C4-2B (cell line): ENCODE measurements at regions not wholly inside any gene's neighbourhood (a gene's known extent, or its start where the extent isn't known, plus 50 kb on each side); places are given as distances from the start of the nearest gene placed in this dataset.

ENCODE experiments used
- H3K27ac ChIP-seq: fragments of 450-650 bp; 2 replicates; pipeline ENCODE4 v1.5.1; 2017
- CTCF ChIP-seq: fragments of 450-650 bp; conservative IDR thresholded peaks from 2 replicates; pipeline ENCODE4 v1.5.1; 2017; ENCODE audit warnings: mild to moderate bottlenecking
- ZFX ChIP-seq: fragments of 450-650 bp; IDR thresholded peaks from 2 replicates; pipeline ENCODE4 v1.6.1; 2017

DNA sequence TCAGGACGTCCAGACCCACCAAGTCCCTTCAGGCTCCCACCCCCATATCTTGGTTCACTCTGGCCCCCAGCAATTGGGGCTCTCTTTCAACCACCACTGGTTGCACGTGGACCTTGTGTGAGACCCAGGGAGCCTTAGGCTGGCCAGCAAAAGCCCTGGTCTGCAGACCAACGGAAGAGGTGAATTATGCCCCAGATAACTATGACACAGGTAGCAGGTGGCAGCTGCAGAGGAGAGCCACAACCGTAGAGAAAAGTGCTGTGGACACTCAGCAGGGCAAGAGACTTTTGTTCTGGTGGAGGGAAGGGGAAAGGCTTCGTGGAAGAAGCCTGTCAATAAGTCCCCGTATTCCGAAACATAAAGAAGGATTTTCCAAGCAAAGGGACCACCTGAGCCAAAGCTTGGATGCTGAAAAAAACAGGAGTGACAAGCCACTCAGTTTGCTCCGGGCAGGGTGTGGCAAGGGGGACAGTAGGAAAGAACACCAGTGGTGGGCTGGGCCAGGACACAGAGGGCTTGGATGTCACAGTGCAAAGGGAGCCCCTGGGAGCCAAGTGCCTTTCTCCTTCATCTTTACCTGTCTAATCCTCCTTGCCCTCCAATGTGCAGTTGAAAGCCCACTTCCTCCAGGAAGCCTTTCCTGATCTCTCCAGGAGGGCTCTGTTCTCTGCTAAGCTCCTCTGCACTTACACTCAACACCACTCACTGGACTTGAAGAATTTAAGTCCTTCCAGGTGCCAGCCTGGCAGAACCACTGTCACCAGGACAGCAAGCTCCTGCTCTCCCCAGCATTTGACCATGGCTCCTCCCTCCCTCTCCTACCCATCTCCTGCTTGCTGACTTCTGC lies 264.7 kb downstream of the BUD13 start:
- no peak overlapping the region for H3K27ac ChIP-seq
- TF ChIP-seq ZFX (no peak), CTCF (no peak)

- H3K27ac ChIP-seq, result no peak overlapping the region
- TF ChIP-seq ZFX (no peak), CTCF (no peak)
Observed at GRCh38 chr11:116507016-116507415, 265.8 kb downstream of the BUD13 start.

GRCh38 chr11:116506263-116506825 lies 266.4 kb downstream of the BUD13 start:
- no peak overlapping the region for H3K27ac ChIP-seq
- TF ChIP-seq ZFX (no peak), CTCF (no peak)

DNA sequence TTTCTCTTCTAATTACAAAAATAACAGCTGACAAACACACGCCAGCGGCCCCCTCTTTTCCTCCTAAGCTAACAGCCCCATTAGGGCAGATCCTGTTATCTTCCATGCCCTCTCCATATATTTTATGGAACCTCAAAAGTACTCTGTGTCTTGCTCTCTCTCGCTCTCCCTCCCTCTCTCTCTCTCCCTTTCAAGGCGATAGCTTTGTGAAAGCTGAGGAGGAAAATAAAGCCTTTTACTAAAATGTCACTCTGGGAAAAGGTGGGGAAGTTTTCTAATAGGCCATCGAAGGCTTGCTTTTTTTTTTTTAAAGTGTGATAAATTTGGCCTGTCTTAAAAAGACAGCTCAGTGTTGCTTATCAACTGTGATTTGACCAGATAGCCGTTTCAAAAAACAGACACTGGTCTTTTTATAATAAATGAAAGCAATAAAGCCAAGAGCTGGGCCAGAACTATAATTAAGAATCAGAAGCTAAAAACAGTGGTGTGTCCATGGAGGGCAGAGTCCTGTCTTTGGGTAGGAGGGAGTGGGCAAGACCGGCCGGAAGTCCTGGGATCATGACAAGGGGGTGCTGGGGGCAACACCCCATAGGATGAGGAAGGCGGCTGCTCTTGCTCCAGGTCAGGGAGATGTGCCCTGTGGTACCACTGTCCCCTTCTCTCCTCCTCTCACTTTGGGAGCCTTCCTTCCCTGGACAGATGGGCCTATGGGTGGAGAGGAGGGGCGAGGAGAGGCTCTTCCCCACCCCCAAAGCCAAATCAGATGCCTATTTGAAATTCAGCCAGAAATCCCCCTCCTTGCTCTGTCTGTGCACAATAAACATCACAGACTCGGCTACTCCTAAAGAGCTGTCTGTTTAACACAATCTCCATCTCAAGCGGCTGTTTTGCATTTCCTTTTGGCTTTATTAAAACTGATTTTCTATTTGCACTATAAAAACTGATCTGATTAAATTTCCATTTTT lies 267.2 kb downstream of the BUD13 start:
- H3K27ac ChIP-seq, result no peak overlapping the region
- no peak for TF ChIP-seq ZFX
- no peak for TF ChIP-seq CTCF

DNA sequence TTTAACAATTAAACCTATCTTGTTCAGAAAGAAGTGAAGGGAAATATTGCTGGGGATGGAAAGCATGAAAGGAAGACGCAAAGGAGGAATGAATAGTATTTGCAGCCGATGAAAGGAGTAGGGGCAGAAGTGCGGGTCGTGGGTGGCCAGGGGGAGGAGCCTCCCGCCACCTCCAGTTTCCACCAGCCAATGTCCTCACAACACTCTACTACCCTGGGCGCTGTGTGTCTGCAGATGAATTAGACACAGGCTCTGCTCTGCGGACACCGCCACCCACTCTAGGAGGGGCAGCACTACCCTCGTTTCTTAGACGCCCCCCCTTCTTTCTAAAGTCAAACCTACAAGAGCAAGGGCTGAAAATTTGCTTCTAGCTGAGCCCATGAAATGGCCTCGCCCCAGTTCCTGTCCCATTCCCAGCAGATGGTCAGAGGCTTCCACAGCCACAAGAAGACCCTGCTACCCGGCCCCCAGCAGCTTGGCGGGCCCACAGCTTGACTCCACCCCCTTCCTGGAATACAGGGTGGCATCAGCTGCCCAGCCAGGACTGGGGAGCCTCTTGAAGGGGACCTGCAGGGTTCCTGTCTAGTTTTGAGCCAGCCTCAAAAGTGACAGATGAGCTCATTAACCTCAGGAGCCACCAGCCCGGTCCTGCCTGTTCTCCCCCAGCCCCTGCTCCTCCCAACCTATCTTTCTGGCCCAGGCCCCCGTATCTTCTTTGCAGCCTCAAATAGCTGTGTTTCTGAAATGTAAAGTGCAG lies 268.1 kb downstream of the BUD13 start:
- no peak overlapping the region for H3K27ac ChIP-seq
- no peak for TF ChIP-seq CTCF
- TF ChIP-seq ZFX, result no peak

DNA sequence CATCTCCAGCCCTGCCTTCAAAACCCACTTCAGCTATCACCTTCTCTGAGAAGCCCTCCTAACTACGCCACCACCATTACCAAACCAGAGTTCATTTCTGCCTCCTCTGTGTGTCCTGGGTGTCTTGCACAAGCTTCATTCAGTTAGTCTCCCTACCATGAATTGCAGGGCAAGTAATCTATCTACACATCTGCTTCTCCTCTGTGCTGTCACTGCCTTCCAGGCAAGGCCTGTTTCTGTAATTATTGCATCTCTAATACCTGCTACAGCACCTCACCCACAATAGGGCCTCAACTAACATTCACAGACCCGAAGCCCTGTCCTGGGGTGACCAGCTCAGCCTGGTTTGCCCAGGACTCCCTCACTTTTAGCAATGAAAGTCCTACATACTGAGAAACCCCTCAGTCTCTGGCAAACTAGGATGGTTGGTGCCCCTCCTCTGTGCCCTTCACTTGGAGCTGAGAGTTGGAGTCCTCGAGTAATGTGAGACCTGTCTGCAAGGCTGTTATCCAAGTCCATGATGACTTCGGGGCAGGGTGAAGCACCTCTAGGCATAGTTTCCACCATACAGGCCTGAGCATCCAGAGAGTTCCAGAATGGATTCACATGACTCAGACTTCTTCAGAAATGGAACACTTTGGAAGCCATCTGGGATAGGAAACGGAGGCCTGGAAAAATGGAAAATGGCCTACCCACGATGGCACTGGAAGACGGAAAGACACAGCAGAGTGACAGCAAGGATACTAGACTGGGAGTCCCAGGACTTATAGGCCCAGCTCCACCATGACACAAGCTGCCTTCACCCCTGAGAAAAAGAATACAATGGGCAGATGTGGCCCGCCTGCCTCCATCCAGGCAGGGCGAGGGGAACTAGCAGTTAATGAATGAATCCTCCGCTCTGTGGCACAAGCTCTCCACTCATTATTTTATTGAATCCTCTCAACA lies 269.3 kb downstream of the BUD13 start:
- no peak overlapping the region for H3K27ac ChIP-seq
- TF ChIP-seq CTCF (no peak), ZFX (no peak)
